HuH-7.5 (cell line): ENCODE measurements at regions not wholly inside any gene's neighbourhood (a gene's known extent, or its start where the extent isn't known, plus 50 kb on each side); places are given as distances from the start of the nearest gene placed in this dataset.
A peak's percentile ranks its signal among the peaks of the same experiment; 100 is the strongest.

Source experiments
- DNase-seq: peaks from one replicate; pipeline ENCODE4 v3.0.0; 2011; ENCODE audit warnings: low spot score

- DNase-seq: no peak
Observed at GRCh38 chr10:4688601-4689000, 137.4 kb upstream of the AKR1E2 start.

- no peak for DNase-seq
Observed at GRCh38 chr10:4688168-4688567, 137.8 kb upstream of the AKR1E2 start.

DNA sequence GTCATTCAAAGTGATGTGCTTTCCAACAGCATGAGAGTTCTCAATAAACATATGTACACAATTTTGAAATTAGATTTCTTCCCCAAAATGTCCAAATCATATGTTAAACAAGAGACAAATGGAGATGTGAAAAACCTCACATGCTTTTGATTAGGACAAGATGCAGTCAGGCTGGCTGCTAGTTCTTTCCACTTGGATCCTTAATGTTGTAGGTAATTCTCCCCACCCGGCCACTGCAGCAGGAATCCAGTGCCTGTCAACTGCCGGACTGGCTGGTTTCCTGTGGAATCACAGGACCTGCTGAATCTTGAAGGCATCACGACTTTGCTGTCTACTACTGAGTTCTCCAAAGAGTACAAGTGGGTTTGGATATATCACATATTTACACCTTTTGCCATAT, 138.6 kb upstream of the AKR1E2 start:
- DNase-seq: no peak

DNA sequence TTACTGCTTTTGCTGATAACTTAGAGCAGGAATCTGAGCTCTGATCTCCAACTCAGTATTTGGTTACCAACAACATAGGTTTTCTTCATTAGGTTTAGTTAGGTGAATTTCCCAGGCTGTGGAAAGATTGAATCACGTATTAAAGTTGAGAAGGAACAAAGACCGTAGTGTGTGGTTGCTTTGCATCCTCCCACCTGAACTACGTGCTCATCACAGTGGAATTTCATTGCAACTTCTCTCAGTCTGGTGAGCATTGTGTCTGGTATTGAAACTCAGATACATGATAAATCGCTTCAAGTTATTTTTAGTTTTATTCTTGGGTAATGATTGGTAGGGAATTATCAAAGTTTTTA, 139.4 kb upstream of the AKR1E2 start:
- peak; percentile 7 for DNase-seq

DNA sequence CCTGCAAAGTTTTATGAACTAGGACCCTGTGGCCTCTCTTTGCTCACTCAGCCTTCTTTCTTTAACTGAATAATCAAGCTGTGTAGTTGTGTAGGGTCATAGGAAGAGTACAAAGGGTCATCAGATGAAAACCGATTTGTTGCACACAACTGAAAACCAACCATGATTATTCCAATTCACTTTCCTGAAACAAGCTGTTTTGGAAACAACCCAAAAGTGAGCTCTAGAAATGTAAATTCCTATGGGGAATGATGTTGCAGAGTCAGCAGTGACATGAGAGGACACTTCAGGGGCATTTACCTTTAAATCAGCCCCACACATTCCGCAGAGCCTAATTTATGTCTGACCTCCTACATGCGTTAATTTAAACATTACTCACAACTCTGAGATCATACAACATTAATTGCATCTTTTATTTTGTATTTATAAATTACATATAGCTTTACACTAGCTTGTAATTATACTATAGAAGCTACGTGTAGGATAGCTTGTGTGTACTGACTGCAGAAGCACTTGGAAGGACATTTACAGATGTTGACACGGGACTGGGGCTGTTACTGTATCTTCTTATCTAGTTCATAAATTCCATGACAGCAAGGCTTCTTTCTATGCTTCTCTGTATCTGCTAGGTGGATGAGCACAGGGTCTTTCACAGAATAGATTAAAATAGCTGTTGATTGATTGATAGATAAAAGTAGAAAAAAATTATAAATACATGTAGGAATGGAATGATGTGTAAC, 139.9 kb upstream of the AKR1E2 start:
- no peak for DNase-seq

DNA sequence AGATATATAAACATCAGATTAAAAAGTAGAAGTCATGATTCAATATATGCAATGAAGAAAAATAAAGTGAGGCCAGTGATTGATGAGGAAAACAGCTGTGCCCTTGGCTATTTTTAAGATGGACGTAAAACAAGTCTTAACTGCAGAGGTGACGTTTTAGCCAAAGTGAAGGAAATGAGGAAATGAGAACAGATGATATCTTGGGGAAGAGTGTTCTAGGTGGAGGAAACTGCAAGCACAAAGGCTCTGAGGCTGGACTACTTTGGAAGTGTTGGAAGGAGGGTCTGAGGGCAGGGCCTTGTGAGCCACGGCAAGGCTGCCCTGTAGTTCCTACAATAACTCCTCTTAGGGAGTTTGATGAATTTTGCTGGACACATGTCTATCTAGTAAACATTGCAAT, 140.5 kb upstream of the AKR1E2 start:
- DNase-seq: no peak

- DNase-seq: no peak
Observed at GRCh38 chr10:4684434-4684833, 141.6 kb upstream of the AKR1E2 start.

- DNase-seq: no peak
Observed at GRCh38 chr10:4683838-4684237, 142.2 kb upstream of the AKR1E2 start.

DNA sequence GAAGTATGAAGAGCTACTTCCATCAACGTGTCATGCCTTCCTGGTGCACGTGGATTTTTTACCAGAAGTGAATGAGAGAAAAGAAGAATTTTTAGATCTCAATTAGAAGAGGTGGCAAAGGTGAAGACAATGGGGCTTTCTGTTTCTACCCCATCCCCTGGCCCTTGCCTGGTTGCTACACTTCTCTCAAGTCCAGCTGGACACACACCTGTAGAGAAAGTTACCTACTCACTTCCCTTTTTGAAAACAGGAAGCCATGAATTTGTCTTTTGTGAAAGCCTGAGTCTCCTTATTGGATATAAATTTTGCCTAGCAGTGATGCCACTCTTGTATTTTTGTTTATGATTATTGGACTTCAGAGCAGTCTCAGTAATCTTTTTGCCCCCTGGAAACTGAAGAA, 142.9 kb upstream of the AKR1E2 start:
- DNase-seq: no peak

GRCh38 chr10:4678951-4679671, 146.9 kb upstream of the AKR1E2 start:
- DNase-seq: no peak

DNA sequence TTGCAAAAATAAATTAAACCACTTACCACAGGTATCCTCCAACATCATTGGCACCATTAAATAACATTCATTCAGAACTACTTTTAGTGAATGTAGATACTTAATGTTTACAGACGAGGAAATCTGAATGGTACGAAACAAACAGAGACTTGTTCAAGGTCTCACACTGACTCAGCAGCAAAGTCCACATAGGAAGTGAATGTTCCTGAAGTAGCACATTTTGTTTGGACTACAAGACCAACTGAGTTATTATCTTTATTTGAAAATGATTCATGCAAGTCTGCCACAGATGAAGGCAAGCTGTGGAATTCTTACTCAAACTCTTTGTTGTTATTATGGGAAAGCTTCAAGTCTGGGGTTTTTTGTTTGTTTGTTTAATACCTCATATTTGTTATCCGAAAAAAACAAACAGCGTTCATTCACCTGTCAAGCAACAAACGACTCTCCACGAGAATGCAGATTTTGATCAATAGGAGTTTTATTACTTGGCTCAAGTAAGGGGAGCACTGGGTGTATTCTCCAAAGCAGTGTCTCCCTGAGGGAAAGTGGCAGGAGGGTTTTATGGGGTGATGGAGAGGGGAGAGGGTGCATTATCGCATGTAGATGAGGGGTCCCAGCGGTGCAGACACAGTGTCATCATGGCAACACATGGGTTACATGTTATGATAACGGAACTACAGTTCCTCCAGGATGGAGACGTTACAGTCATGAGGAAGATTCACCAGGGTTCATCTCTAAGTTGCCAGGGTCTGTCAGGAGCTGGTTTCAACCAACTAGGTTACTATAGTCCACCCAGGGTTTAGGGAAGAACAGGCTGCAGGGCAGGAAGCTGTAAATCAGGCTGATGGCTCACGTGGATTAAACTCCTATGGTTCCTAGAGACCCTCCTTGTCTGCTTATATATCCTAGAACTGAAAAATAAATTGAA, 147.7 kb upstream of the AKR1E2 start:
- no peak for DNase-seq

DNA sequence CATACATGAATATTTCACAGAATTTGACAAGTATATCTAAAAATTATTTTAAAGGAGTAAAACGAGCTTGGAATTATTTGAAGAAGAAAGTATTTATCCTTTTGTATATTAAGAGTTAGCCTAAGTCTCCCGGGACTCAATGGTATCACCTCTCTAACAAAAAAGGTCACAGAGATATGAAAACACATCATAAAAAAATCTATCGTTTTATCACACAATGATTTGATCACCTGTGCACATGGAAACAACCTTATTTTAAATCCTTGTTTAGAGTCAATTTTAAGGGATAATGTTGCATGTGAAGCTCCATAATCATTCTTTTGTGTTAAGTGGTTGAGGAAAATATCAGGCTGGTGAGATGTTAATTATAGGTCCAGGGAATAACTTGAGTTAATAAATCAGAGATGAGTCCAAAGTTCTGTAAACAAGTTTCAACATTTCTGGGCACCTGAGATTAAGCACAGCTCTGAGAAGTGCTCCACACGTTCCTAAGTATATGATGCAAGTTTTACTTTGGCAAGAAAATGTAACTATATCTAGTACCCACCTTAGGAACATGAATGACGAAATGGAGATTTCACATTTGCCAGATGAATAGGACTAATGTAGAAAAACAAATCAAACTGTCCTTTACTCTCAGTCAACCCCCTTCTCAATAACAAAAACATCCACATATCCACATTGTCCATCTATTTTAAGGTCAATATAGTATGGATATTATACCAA, 148.5 kb upstream of the AKR1E2 start:
- DNase-seq: no peak

- DNase-seq: no peak
Observed at GRCh38 chr10:4676566-4676965, 149.4 kb upstream of the AKR1E2 start.

- no peak for DNase-seq
Observed at GRCh38 chr10:4675808-4676207, 150.2 kb upstream of the AKR1E2 start.

GRCh38 chr10:4673279-4674040, 152.5 kb upstream of the AKR1E2 start:
- no peak for DNase-seq

DNA sequence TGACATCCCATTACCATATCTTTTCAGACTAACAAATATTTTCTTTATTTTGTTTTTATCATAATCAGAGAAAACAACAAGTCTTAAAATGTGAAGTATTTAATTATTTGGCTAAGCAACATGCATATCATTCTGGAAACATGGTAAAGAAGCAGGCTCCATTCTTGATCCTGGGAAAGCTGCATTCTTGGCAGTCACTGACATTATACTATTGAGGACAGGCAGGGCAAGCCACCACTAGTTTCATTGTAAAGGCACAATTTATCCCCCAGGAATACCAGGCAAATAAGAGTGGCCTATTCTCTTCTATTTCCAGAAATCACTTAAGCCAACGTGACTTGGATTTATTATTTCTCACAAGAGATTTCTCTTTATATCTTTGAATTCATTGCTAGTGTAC, 153.8 kb upstream of the AKR1E2 start:
- DNase-seq: no peak

GRCh38 chr10:4671451-4672145, 154.4 kb upstream of the AKR1E2 start:
- DNase-seq: no peak

DNA sequence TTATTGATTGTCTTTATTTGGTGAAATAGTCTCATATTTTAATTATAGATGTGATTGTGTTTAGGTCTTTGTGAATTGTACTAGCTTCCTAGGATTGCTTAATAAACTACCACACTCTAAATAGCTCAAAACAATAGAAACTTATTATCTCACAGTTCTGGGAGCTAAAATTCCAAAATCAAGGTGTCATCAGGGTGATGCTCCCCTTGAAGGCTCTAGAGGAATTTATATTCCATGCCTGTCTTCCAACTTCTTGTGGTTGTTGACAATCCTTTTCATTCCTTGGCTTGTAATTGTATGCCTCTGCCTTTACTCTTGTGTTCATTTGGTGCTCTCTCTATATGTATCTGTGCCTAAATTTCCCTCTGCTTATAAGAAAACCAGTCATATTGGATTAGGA, 155.3 kb upstream of the AKR1E2 start:
- DNase-seq: no peak

DNA sequence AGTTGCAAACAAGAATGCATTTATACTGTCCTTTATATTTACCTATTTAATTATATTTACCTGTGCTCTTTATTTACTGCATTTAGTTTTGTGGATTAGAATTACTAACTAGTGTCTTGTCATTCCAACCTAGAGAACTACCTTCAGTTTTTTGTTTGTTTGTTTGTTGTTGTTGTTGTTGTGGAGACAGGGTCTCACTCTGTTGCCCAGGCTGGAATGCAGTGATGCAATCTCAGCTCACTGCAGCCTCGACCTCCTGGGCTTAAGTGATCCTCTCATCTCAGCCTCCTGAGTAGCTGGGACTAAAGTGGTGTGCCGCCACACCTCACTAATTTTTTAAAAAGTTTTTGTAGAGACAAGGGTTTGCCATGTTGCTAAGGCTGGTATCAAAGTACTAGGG, 156.4 kb upstream of the AKR1E2 start:
- DNase-seq: no peak

GRCh38 chr10:4663162-4663992, 162.6 kb upstream of the AKR1E2 start:
- DNase-seq: peak; percentile 15
